ENCODE measurements at regions not wholly inside any gene's neighbourhood (a gene's known extent, or its start where the extent isn't known, plus 50 kb on each side); places are given as distances from the start of the nearest gene placed in this dataset.

GRCh38 chr17:13293421-13293820 lies 275.6 kb upstream of the ELAC2 start:
- H3K27me3 Mint-ChIP-seq: no peaks in the 10 kb centered on the region
- no peak for DNase-seq
- H3K27ac Mint-ChIP-seq: no peak overlapping the region
- H3K36me3 Mint-ChIP-seq (ENCODE audit: low read depth): no peaks in the 10 kb centered on the region
- intact Hi-C loops (cut with micrococcal nuclease): no loop called here
- no peak overlapping the region for H3K4me3 Mint-ChIP-seq
- H3K4me1 Mint-ChIP-seq: no peaks in the 10 kb centered on the region
- H3K9me3 Mint-ChIP-seq: no peaks in the 10 kb centered on the region

- no peaks in the 10 kb centered on the region for H3K4me1 Mint-ChIP-seq
- no peaks in the 10 kb centered on the region for H3K36me3 Mint-ChIP-seq (ENCODE audit: low read depth)
- H3K27ac Mint-ChIP-seq: no peak overlapping the region
Measured at GRCh38 chr17:13292291-13292690, 274.5 kb upstream of the ELAC2 start.

GRCh38 chr17:13288248-13288647 lies 270.4 kb upstream of the ELAC2 start:
- no peaks in the 10 kb centered on the region for H3K4me1 Mint-ChIP-seq
- intact Hi-C loops (cut with micrococcal nuclease): no loop called here
- no peak for DNase-seq
- H3K27me3 Mint-ChIP-seq: no peaks in the 10 kb centered on the region
- H3K4me3 Mint-ChIP-seq: no peak overlapping the region
- H3K27ac Mint-ChIP-seq: no peak overlapping the region
- H3K9me3 Mint-ChIP-seq: no peaks in the 10 kb centered on the region
- no peaks in the 10 kb centered on the region for H3K36me3 Mint-ChIP-seq (ENCODE audit: low read depth)

More at GRCh38 chr17:13292291-13292690, 274.5 kb upstream of the ELAC2 start:
- H3K9me3 Mint-ChIP-seq: no peaks in the 10 kb centered on the region
- no peak for DNase-seq
- intact Hi-C loops (cut with micrococcal nuclease): no loop called here
- no peaks in the 10 kb centered on the region for H3K27me3 Mint-ChIP-seq
- no peak overlapping the region for H3K4me3 Mint-ChIP-seq

- H3K36me3 Mint-ChIP-seq (ENCODE audit: low read depth): no peaks in the 10 kb centered on the region
Measured at GRCh38 chr17:13287226-13287625, 269.4 kb upstream of the ELAC2 start.

GRCh38 chr17:13283606-13284005 lies 265.8 kb upstream of the ELAC2 start:
- intact Hi-C loops (cut with micrococcal nuclease): no loop called here
- no peak overlapping the region for H3K27ac Mint-ChIP-seq

More at GRCh38 chr17:13287226-13287625, 269.4 kb upstream of the ELAC2 start:
- intact Hi-C loops (cut with micrococcal nuclease): no loop called here
- H3K27ac Mint-ChIP-seq: no peak overlapping the region
- no peak overlapping the region for H3K4me3 Mint-ChIP-seq
- DNase-seq: no peak
- H3K27me3 Mint-ChIP-seq: no peaks in the 10 kb centered on the region
- H3K9me3 Mint-ChIP-seq: no peaks in the 10 kb centered on the region
- no peaks in the 10 kb centered on the region for H3K4me1 Mint-ChIP-seq

GRCh38 chr17:13281626-13282025 lies 263.8 kb upstream of the ELAC2 start:
- Mint-ChIP-seq H3K36me3 (ENCODE audit: low read depth) (no peaks in the 10 kb centered on the region), H3K4me1 (no peaks in the 10 kb centered on the region), H3K4me3 (no peak overlapping the region), H3K9me3 (no peaks in the 10 kb centered on the region), H3K27me3 (no peaks in the 10 kb centered on the region), H3K27ac (no peak overlapping the region)
- DNase-seq: no peak
- intact Hi-C loops (cut with micrococcal nuclease): no loop called here

More at GRCh38 chr17:13283606-13284005, 265.8 kb upstream of the ELAC2 start:
- no peak for DNase-seq
- Mint-ChIP-seq H3K27me3 (no peaks in the 10 kb centered on the region), H3K4me3 (no peak overlapping the region), H3K4me1 (no peaks in the 10 kb centered on the region), H3K36me3 (ENCODE audit: low read depth) (no peaks in the 10 kb centered on the region), H3K9me3 (no peaks in the 10 kb centered on the region)

- intact Hi-C loops (cut with micrococcal nuclease): no loop called here
- H3K27me3 Mint-ChIP-seq: no peaks in the 10 kb centered on the region
Measured at GRCh38 chr17:13273806-13274205, 256.0 kb upstream of the ELAC2 start.

GRCh38 chr17:13272296-13272695 lies 254.5 kb upstream of the ELAC2 start:
- Mint-ChIP-seq H3K27ac (no peak overlapping the region), H3K9me3 (no peaks in the 10 kb centered on the region), H3K4me3 (no peak overlapping the region), H3K27me3 (no peaks in the 10 kb centered on the region), H3K4me1 (no peaks in the 10 kb centered on the region), H3K36me3 (ENCODE audit: low read depth) (no peaks in the 10 kb centered on the region)
- intact Hi-C loops (cut with micrococcal nuclease): no loop called here
- DNase-seq: no peak

More at GRCh38 chr17:13273806-13274205, 256.0 kb upstream of the ELAC2 start:
- Mint-ChIP-seq H3K4me3 (no peak overlapping the region), H3K36me3 (ENCODE audit: low read depth) (no peaks in the 10 kb centered on the region), H3K4me1 (no peaks in the 10 kb centered on the region), H3K27ac (no peak overlapping the region), H3K9me3 (no peaks in the 10 kb centered on the region)
- DNase-seq: no peak

- Mint-ChIP-seq H3K36me3 (ENCODE audit: low read depth) (no peaks in the 10 kb centered on the region), H3K27me3 (peaks cover 4% of the 10 kb centered on the region), H3K27ac (no peak overlapping the region), H3K9me3 (no peaks in the 10 kb centered on the region), H3K4me3 (no peak overlapping the region), H3K4me1 (no peaks in the 10 kb centered on the region)
- no peak for DNase-seq
- intact Hi-C loops (cut with micrococcal nuclease): no loop called here
Measured at GRCh38 chr17:13268791-13269595, 251.2 kb upstream of the ELAC2 start.

- peaks cover 4% of the 10 kb centered on the region for H3K27me3 Mint-ChIP-seq
- intact Hi-C loops (cut with micrococcal nuclease): no loop called here
- DNase-seq: no peak
- H3K4me3 Mint-ChIP-seq: no peak overlapping the region
- H3K36me3 Mint-ChIP-seq (ENCODE audit: low read depth): no peaks in the 10 kb centered on the region
- H3K9me3 Mint-ChIP-seq: no peaks in the 10 kb centered on the region
- no peak overlapping the region for H3K27ac Mint-ChIP-seq
- H3K4me1 Mint-ChIP-seq: no peaks in the 10 kb centered on the region
Measured at GRCh38 chr17:13266606-13267005, 248.8 kb upstream of the ELAC2 start.

- Mint-ChIP-seq H3K27ac (no peak overlapping the region), H3K9me3 (peaks cover 3% of the 10 kb centered on the region), H3K27me3 (peaks cover 4% of the 10 kb centered on the region), H3K36me3 (ENCODE audit: low read depth) (no peaks in the 10 kb centered on the region), H3K4me1 (no peaks in the 10 kb centered on the region), H3K4me3 (no peak overlapping the region)
- DNase-seq: no peak
- intact Hi-C loops (cut with micrococcal nuclease): no loop called here
Measured at GRCh38 chr17:13265311-13265710, 247.5 kb upstream of the ELAC2 start.

GRCh38 chr17:13263746-13264145 lies 245.9 kb upstream of the ELAC2 start:
- Mint-ChIP-seq H3K4me1 (no peaks in the 10 kb centered on the region), H3K9me3 (peaks cover 3% of the 10 kb centered on the region)

GRCh38 chr17:13256545-13256944 lies 238.7 kb upstream of the ELAC2 start:
- Mint-ChIP-seq H3K27me3 (no peaks in the 10 kb centered on the region), H3K9me3 (peaks cover 3% of the 10 kb centered on the region), H3K4me1 (no peaks in the 10 kb centered on the region), H3K4me3 (no peak overlapping the region), H3K27ac (no peak overlapping the region), H3K36me3 (ENCODE audit: low read depth) (no peaks in the 10 kb centered on the region)
- intact Hi-C loops (cut with micrococcal nuclease): no loop called here
- DNase-seq: no peak

More at GRCh38 chr17:13263746-13264145, 245.9 kb upstream of the ELAC2 start:
- Mint-ChIP-seq H3K27ac (no peak overlapping the region), H3K27me3 (peaks cover 4% of the 10 kb centered on the region), H3K36me3 (ENCODE audit: low read depth) (no peaks in the 10 kb centered on the region), H3K4me3 (no peak overlapping the region)
- intact Hi-C loops (cut with micrococcal nuclease): no loop called here
- DNase-seq: no peak

GRCh38 chr17:13253733-13254410 lies 236.0 kb upstream of the ELAC2 start:
- H3K4me1 Mint-ChIP-seq: no peaks in the 10 kb centered on the region
- H3K27ac Mint-ChIP-seq: no peak overlapping the region
- no peaks in the 10 kb centered on the region for H3K27me3 Mint-ChIP-seq
- no peaks in the 10 kb centered on the region for H3K36me3 Mint-ChIP-seq (ENCODE audit: low read depth)
- DNase-seq: no peak
- intact Hi-C loops (cut with micrococcal nuclease): no loop called here
- no peaks in the 10 kb centered on the region for H3K9me3 Mint-ChIP-seq
- no peak overlapping the region for H3K4me3 Mint-ChIP-seq

Measured in activated CD4-positive, alpha-beta T cell treated with anti-CD3 and anti-CD28 coated beads, Interleukin-2, amount 10 ng/mL, durations not matched to agents 24 days and 14 days (primary cell).